SK-N-SH (cell line): ENCODE measurements at regions not wholly inside any gene's neighbourhood (a gene's known extent, or its start where the extent isn't known, plus 50 kb on each side); places are given as distances from the start of the nearest gene placed in this dataset.

Experiments
- CHD2 ChIP-seq: fragments of 150-350 bp; IDR thresholded peaks from 2 replicates; pipeline ENCODE4 v1.6.1; 2018; ENCODE audit warnings: low read length; ENCODE audit not compliant: partially characterized antibody
- MXI1 ChIP-seq: IDR thresholded peaks from 2 replicates; pipeline ENCODE4 v1.6.1; 2012; ENCODE audit warnings: mild to moderate bottlenecking, low read depth, low read length, improper control_type of control experiment
- POLR2AphosphoS5 ChIP-seq: IDR thresholded peaks from 2 replicates; pipeline ENCODE4 v1.6.1; 2012; ENCODE audit warnings: low read depth, low read length
- RAD21 ChIP-seq: IDR thresholded peaks from 2 replicates; pipeline ENCODE4 v1.6.1; 2012; ENCODE audit warnings: mild to moderate bottlenecking, low read length
- SIN3A ChIP-seq: IDR thresholded peaks from 2 replicates; pipeline ENCODE4 v1.6.1; 2012; ENCODE audit warnings: low read depth, mild to moderate bottlenecking, low read length, moderate library complexity, borderline replicate concordance
- USF2 ChIP-seq: fragments of 150-350 bp; IDR thresholded peaks from 2 replicates; pipeline ENCODE4 v1.6.1; 2017; ENCODE audit warnings: antibody characterized with exemption, low read length, low read depth, borderline replicate concordance
- TF ChIP-seq, protein P1 (sequence below): fragments of 200-600 bp; sonication (generic); IDR thresholded peaks from 2 replicates; pipeline ENCODE4 v1.6.1; 2017; ENCODE audit warnings: antibody characterized with exemption, mild to moderate bottlenecking, moderate library complexity
- TF ChIP-seq, protein P2 (sequence below): IDR thresholded peaks from 2 replicates; pipeline ENCODE4; 2012

GRCh38 chr6:90669846-90670245, 83.0 kb upstream of the MAP3K7 start:
- TF ChIP-seq, protein P1, sequence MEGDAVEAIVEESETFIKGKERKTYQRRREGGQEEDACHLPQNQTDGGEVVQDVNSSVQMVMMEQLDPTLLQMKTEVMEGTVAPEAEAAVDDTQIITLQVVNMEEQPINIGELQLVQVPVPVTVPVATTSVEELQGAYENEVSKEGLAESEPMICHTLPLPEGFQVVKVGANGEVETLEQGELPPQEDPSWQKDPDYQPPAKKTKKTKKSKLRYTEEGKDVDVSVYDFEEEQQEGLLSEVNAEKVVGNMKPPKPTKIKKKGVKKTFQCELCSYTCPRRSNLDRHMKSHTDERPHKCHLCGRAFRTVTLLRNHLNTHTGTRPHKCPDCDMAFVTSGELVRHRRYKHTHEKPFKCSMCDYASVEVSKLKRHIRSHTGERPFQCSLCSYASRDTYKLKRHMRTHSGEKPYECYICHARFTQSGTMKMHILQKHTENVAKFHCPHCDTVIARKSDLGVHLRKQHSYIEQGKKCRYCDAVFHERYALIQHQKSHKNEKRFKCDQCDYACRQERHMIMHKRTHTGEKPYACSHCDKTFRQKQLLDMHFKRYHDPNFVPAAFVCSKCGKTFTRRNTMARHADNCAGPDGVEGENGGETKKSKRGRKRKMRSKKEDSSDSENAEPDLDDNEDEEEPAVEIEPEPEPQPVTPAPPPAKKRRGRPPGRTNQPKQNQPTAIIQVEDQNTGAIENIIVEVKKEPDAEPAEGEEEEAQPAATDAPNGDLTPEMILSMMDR, result no peak
- TF ChIP-seq POLR2AphosphoS5 (no peak), CHD2 (no peak), USF2 (no peak), SIN3A (no peak), RAD21 (no peak), MXI1 (no peak)
- TF ChIP-seq, protein P2, sequence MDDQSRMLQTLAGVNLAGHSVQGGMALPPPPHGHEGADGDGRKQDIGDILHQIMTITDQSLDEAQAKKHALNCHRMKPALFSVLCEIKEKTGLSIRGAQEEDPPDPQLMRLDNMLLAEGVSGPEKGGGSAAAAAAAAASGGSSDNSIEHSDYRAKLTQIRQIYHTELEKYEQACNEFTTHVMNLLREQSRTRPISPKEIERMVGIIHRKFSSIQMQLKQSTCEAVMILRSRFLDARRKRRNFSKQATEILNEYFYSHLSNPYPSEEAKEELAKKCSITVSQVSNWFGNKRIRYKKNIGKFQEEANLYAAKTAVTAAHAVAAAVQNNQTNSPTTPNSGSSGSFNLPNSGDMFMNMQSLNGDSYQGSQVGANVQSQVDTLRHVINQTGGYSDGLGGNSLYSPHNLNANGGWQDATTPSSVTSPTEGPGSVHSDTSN, result no peak
